Medulla oblongata (tissue), 1 donor: ENCODE measurements at regions not wholly inside any gene's neighbourhood (a gene's known extent, or its start where the extent isn't known, plus 50 kb on each side); places are given as distances from the start of the nearest gene placed in this dataset.
"Not testable (repeated sequence)": the region's sequence is repeated elsewhere in the genome, so short reads cannot be mapped to it uniquely, and the experiment has no call there.

Experiments used
- DNase-seq: peaks from one replicate; pipeline ENCODE4 v3.0.0-alpha.2; 2015; ENCODE audit errors: extremely low spot score

- no peak for DNase-seq
Measured at GRCh38 chr3:165716592-165716991, 120.6 kb downstream of the BCHE start.

- no peak for DNase-seq
Measured at GRCh38 chr3:165713479-165713878, 123.7 kb downstream of the BCHE start.

GRCh38 chr3:165712382-165712781 is 124.8 kb downstream of the BCHE start:
- DNase-seq, result no peak

GRCh38 chr3:165697910-165698309 is 139.3 kb downstream of the BCHE start:
- no peak for DNase-seq

- DNase-seq, result no peak
Measured at GRCh38 chr3:165696496-165696895, 140.7 kb downstream of the BCHE start.

- DNase-seq, result no peak
Measured at GRCh38 chr3:165683947-165684346, 153.3 kb downstream of the BCHE start.

GRCh38 chr3:165682734-165683133 is 154.5 kb downstream of the BCHE start:
- DNase-seq, result no peak

GRCh38 chr3:165669967-165670366 is 167.3 kb downstream of the BCHE start:
- no peak for DNase-seq

GRCh38 chr3:165669504-165669903 is 167.7 kb downstream of the BCHE start:
- DNase-seq, result no peak

- DNase-seq, result no peak
Measured at GRCh38 chr3:165667676-165668075, 169.5 kb downstream of the BCHE start.

- no peak for DNase-seq
Measured at GRCh38 chr3:165658027-165658426, 179.2 kb downstream of the BCHE start.

- DNase-seq, result no peak
Measured at GRCh38 chr3:165653130-165653778, 184.0 kb downstream of the BCHE start.

- not testable (repeated sequence) for DNase-seq
Measured at GRCh38 chr3:165649282-165649681, 187.9 kb downstream of the BCHE start.

GRCh38 chr3:165645191-165645590 is 192.0 kb downstream of the BCHE start:
- no peak for DNase-seq

- DNase-seq, result no peak
Measured at GRCh38 chr3:165644331-165644730, 192.9 kb downstream of the BCHE start.

- DNase-seq, result no peak
Measured at GRCh38 chr3:165643425-165643824, 193.8 kb downstream of the BCHE start.

- peak; percentile 7 for DNase-seq
Measured at GRCh38 chr3:165642761-165643420, 194.3 kb downstream of the BCHE start.

GRCh38 chr3:165641569-165642310 is 195.5 kb downstream of the BCHE start:
- no peak for DNase-seq

- DNase-seq, result no peak
Measured at GRCh38 chr3:165640970-165641369, 196.3 kb downstream of the BCHE start.

- no peak for DNase-seq
Measured at GRCh38 chr3:165640031-165640430, 197.2 kb downstream of the BCHE start.

- DNase-seq, result no peak
Measured at GRCh38 chr3:165638034-165638433, 199.2 kb downstream of the BCHE start.

- DNase-seq, result no peak
Measured at GRCh38 chr3:165636684-165637015, 200.6 kb downstream of the BCHE start.
